PFSK-1 (cell line): ENCODE measurements at regions not wholly inside any gene's neighbourhood (a gene's known extent, or its start where the extent isn't known, plus 50 kb on each side); places are given as distances from the start of the nearest gene placed in this dataset.

Source experiments
- FOXP2 ChIP-seq: optimal IDR thresholded peaks from 2 replicates; pipeline ENCODE3; 2011; ENCODE audit warnings: borderline replicate concordance, control low read depth, inconsistent platforms; ENCODE audit not compliant: insufficient read depth; ENCODE audit errors: extremely low read length, extremely low read depth
- POLR2AphosphoS5 ChIP-seq: IDR thresholded peaks from 2 replicates; pipeline ENCODE4 v1.6.1; 2012; ENCODE audit warnings: low read depth, mild to moderate bottlenecking, control low read depth, low read length, moderate library complexity
- SIN3A ChIP-seq: IDR thresholded peaks from 2 replicates; pipeline ENCODE4 v1.6.1; 2012; ENCODE audit warnings: mild to moderate bottlenecking, low read length, moderate library complexity, borderline replicate concordance; ENCODE audit not compliant: insufficient read depth
- TAF1 ChIP-seq: IDR thresholded peaks from 2 replicates; pipeline ENCODE4 v1.6.1; 2012; ENCODE audit warnings: low read length, control low read depth, borderline replicate concordance; ENCODE audit not compliant: insufficient read depth
- TF ChIP-seq, protein P1 (sequence below), 2 experiments: IDR thresholded peaks; 2 replicates each; pipeline versions ENCODE4 v1.6.1 to v1.8.0; 2011 to 2012; ENCODE audit warnings: low read depth in 2 of 2, low read length in 2 of 2, control low read depth in 1 of 2, inconsistent platforms in 1 of 2, mild to moderate bottlenecking in 1 of 2, moderate library complexity in 1 of 2; ENCODE audit not compliant: insufficient read depth in 1 of 2

DNA sequence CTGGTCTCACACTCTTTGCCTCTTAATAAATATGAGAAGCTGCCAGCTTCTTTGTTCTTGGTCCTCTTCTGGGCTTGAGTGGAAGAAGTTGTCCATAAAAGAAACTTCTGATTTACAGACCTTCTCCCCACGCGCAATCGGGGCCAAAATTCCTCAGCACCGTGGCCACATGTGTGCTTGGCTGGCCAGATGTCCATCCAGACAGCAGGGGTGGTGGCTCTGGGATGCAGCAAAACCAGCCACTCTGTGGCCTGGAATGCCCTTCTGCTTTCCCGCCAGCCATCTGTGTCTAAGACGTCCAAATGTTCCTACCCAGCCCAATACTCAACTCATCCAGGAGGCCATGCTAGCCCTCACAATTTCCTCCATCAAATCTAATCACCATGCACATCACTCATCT lies 250.8 kb downstream of the EN1 start:
- no peak for TF ChIP-seq SIN3A
- TF ChIP-seq FOXP2, result no peak
- TF ChIP-seq, protein P1, sequence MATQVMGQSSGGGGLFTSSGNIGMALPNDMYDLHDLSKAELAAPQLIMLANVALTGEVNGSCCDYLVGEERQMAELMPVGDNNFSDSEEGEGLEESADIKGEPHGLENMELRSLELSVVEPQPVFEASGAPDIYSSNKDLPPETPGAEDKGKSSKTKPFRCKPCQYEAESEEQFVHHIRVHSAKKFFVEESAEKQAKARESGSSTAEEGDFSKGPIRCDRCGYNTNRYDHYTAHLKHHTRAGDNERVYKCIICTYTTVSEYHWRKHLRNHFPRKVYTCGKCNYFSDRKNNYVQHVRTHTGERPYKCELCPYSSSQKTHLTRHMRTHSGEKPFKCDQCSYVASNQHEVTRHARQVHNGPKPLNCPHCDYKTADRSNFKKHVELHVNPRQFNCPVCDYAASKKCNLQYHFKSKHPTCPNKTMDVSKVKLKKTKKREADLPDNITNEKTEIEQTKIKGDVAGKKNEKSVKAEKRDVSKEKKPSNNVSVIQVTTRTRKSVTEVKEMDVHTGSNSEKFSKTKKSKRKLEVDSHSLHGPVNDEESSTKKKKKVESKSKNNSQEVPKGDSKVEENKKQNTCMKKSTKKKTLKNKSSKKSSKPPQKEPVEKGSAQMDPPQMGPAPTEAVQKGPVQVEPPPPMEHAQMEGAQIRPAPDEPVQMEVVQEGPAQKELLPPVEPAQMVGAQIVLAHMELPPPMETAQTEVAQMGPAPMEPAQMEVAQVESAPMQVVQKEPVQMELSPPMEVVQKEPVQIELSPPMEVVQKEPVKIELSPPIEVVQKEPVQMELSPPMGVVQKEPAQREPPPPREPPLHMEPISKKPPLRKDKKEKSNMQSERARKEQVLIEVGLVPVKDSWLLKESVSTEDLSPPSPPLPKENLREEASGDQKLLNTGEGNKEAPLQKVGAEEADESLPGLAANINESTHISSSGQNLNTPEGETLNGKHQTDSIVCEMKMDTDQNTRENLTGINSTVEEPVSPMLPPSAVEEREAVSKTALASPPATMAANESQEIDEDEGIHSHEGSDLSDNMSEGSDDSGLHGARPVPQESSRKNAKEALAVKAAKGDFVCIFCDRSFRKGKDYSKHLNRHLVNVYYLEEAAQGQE (IDR thresholded peaks at IDR 0.05; ENCODE audit: insufficient read depth in 1 of 2, low read depth in 2 of 2, low read length in 2 of 2), result no peak
- TF ChIP-seq POLR2AphosphoS5, result no peak
- no peak for TF ChIP-seq TAF1

DNA sequence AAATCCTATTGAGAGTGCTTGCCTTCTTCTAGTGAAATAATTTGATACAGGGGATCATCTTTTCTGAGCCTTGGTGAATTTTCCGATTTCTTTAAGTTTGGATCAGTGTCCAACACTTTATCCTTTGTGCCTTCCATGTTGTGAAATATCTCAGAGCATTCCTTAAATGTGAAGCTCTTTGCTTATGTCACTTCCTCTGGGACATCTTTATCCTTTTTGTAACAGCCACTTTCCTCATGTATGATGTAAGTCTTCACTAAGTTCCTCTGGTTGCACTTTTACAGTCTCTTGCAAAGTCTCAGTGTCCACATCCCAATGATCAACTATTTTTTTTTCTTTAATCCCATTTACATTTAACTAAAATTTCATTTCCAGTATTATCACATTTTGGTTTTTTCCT lies 254.2 kb downstream of the EN1 start:
- TF ChIP-seq SIN3A, result no peak
- TF ChIP-seq TAF1, result no peak
- TF ChIP-seq, protein P1 (IDR thresholded peaks at IDR 0.05; ENCODE audit: insufficient read depth in 1 of 2, low read depth in 2 of 2, low read length in 2 of 2), result no peak
- TF ChIP-seq FOXP2, result no peak
- no peak for TF ChIP-seq POLR2AphosphoS5

DNA sequence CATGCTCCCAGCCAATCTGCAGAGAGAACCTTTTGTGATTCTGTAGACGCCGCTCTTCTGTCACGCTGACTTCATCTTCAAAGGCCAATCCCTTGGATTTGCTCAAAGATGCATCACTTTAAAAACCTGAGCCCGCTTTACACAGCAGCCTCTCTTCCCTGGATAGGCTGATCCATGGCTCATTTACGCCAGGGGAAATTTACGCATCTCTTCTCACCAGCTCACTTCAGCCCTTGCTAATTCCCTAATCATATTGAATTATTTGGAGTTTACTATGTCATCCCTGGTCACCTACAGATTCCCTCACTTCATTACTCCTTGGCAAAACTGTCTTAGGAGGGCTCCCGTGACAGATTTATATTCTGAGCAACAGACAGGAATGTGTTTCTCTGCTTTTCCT lies 256.2 kb downstream of the EN1 start:
- no peak for TF ChIP-seq SIN3A
- TF ChIP-seq, protein P1 (IDR thresholded peaks at IDR 0.05; ENCODE audit: insufficient read depth in 1 of 2, low read depth in 2 of 2, low read length in 2 of 2), result no peak
- TF ChIP-seq FOXP2, result no peak
- no peak for TF ChIP-seq TAF1
- TF ChIP-seq POLR2AphosphoS5, result no peak

DNA sequence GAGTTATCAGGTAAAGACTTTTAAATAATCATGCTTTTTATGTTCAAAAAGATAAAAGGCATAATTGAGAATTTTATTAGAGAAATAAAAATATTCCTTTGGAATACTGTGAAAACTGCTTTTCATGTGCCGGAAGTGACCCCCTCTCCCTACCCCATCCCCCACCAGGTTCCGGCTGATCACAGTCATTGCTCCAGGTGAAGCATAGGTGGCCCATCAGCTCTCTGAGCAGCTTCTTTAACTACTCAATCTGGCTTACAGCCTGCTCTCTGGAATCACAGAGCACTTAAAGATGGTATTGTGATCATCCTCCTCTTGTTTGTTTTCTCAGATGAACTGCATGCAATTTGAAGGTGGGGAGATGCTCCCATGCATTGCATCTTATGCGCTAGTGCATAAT lies 257.7 kb downstream of the EN1 start:
- TF ChIP-seq FOXP2, result no peak
- TF ChIP-seq POLR2AphosphoS5, result no peak
- TF ChIP-seq SIN3A, result no peak
- TF ChIP-seq TAF1, result no peak

DNA sequence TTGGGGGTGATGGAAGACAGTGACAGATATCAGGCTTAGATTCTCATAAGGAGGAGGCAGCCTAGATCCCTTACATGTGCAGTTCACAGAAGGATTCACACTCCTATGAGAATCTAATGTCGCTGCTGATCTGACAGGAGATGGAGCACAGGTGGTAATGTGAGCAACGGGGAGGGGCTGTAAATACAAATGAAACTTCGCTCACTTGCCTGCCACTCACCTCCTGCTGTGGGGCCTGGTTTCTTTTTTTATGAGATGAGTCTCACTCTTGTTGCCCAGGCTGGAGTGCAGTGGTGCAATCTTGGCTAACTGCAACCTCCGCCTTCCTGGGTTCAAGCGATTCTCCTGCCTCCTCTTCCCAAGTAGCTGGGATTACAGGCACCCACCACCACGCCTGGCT lies 258.6 kb downstream of the EN1 start:
- TF ChIP-seq, protein P1 (IDR thresholded peaks at IDR 0.05; ENCODE audit: insufficient read depth in 1 of 2, low read depth in 2 of 2, low read length in 2 of 2), result no peak
- TF ChIP-seq SIN3A, result no peak
- TF ChIP-seq TAF1, result no peak
- no peak for TF ChIP-seq FOXP2
- no peak for TF ChIP-seq POLR2AphosphoS5
